Stimulated activated CD4-positive, alpha-beta T cell treated with anti-CD3 and anti-CD28 coated beads, Interleukin-15, amount 100 ng/mL, for 48 hours (primary cell): ENCODE measurements at regions not wholly inside any gene's neighbourhood (a gene's known extent, or its start where the extent isn't known, plus 50 kb on each side); places are given as distances from the start of the nearest gene placed in this dataset.
A peak's percentile ranks its signal among the peaks of the same experiment; 100 is the strongest.
"Not testable (repeated sequence)": the region's sequence is repeated elsewhere in the genome, so short reads cannot be mapped to it uniquely, and the experiment has no call there.

Experiments used
- DNase-seq, 2 donors: peaks; one replicate each; pipeline ENCODE4 v3.0.0-alpha.2; 2020; ENCODE audit warnings: low read depth in 2 of 2

GRCh38 chr10:33008499-33009243, 50.6 kb upstream of the ITGB1 start:
- peak; percentile 44 to 57 for DNase-seq

- DNase-seq: not testable (repeated sequence)
These were observed 49.8 kb upstream of the ITGB1 start for GRCh38 chr10:33007731-33008381.
